Heart left ventricle (tissue), 13 donors: ENCODE measurements at regions not wholly inside any gene's neighbourhood (a gene's known extent, or its start where the extent isn't known, plus 50 kb on each side); places are given as distances from the start of the nearest gene placed in this dataset.
"Not testable (repeated sequence)": the region's sequence is repeated elsewhere in the genome, so short reads cannot be mapped to it uniquely, and the experiment has no call there.

Experiments
- POLR2A ChIP-seq, 2 donors: fragments of 450-650 bp; IDR thresholded peaks; one replicate each; pipeline ENCODE4 v1.6.1; 2017; ENCODE audit warnings: antibody characterized with exemption in 2 of 2, mild to moderate bottlenecking in 2 of 2, moderate library complexity in 2 of 2
- TF ChIP-seq, protein P1 (sequence below), 12 donors: fragments of 200-600 bp; sonication (generic) in 4 of 12; IDR thresholded peaks; one replicate each; pipeline versions ENCODE4 v1.5.0 to v1.8.0; 2018 to 2022; ENCODE audit warnings: antibody characterized with exemption in 12 of 12, mild to moderate bottlenecking in 5 of 12
- donor health status: ischemic (EF 13 %, LVEDD 7.1; RV severe dilation, severe dysfunction).
- donor health status: DM: no; HTN: yes; CAD: no.
- donor health status: DM: no; HTN: no; CAD: no.
- donor health status: ischemic (EF 25% LVEDD 6.9; RV normal size, moderate dysfunction).
- donor health status: ischemic (EF 25% LVEDD 5.7; RV mildly dilated, moderate dysfunction).
- donor health status: ischemic (EF 35%, LVEDD 5.7; RV mildly dilated, moderate dysfunction).
- donor health status: nonischemic (EF 11% LVEDD 7.7; RV severe dilation, severe dysfunction).
- donor health status: DM: yes; HTN: yes; CAD: no.
- donor health status: PGD.
- donor health status: ischemic (EF 29% LVEDD 5.4; RV normal size, mild dysfunction).
- donor health status: nonischemic (EF 23%, LVEDD 6.1; RV moderate dilation, normal function).

DNA sequence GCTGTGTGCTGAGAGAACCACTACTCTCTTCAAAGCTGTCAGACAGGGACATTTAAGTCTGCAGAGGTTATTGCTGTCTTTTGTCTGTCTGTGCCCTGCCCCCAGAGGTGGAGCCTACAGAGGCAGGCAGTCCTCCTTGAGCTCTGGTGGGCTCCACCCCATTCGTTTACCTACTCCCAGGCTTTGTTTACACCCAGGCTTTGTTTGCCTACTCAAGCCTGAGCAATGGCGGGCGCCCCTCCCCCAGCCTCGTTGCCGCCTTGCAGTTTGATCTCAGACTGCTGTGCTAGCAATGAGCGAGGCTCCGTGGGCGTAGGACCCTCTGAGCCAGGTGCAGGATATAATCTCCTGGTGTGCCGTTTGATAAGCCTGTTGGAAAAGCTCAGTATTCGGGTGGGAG lies 386.8 kb upstream of the ZMIZ1 start:
- TF ChIP-seq, protein P1, sequence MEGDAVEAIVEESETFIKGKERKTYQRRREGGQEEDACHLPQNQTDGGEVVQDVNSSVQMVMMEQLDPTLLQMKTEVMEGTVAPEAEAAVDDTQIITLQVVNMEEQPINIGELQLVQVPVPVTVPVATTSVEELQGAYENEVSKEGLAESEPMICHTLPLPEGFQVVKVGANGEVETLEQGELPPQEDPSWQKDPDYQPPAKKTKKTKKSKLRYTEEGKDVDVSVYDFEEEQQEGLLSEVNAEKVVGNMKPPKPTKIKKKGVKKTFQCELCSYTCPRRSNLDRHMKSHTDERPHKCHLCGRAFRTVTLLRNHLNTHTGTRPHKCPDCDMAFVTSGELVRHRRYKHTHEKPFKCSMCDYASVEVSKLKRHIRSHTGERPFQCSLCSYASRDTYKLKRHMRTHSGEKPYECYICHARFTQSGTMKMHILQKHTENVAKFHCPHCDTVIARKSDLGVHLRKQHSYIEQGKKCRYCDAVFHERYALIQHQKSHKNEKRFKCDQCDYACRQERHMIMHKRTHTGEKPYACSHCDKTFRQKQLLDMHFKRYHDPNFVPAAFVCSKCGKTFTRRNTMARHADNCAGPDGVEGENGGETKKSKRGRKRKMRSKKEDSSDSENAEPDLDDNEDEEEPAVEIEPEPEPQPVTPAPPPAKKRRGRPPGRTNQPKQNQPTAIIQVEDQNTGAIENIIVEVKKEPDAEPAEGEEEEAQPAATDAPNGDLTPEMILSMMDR (IDR thresholded peaks at IDR 0.05): not testable (repeated sequence)
- not testable (repeated sequence) for TF ChIP-seq POLR2A (IDR thresholded peaks at IDR 0.05)
